GM12878 (cell line): ENCODE measurements at regions not wholly inside any gene's neighbourhood (a gene's known extent, or its start where the extent isn't known, plus 50 kb on each side); places are given as distances from the start of the nearest gene placed in this dataset.

ENCODE experiments used
- CTCF ChIP-seq, 3 experiments: IDR thresholded peaks in 2 of 3; conservative IDR thresholded peaks in 1 of 3; 2 replicates each; pipeline ENCODE4 v1.5.1; 2011; ENCODE audit warnings: low read depth in 3 of 3, low read length in 3 of 3, mild to moderate bottlenecking in 3 of 3, control low read depth in 2 of 3, moderate library complexity in 2 of 3, inconsistent platforms in 1 of 3, mixed read lengths in 1 of 3; ENCODE audit not compliant: control insufficient read depth in 2 of 3, insufficient read depth in 1 of 3; ENCODE audit errors: extremely low read depth in 1 of 3
- EGR1 ChIP-seq, 2 experiments: IDR thresholded peaks; 1 replicate in 1 of 2; 2 replicates in 1 of 2; pipeline ENCODE4 v1.6.1; 2011 to 2012; ENCODE audit warnings: low read depth in 2 of 2, low read length in 2 of 2, borderline replicate concordance in 1 of 2, mild to moderate bottlenecking in 1 of 2, moderate library complexity in 1 of 2
- RAD21 ChIP-seq: IDR thresholded peaks from 2 replicates; pipeline ENCODE4 v1.6.1; 2011; ENCODE audit warnings: mild to moderate bottlenecking, low read depth, low read length, moderate library complexity; ENCODE audit not compliant: insufficient read depth
- REST ChIP-seq: IDR thresholded peaks from 2 replicates; pipeline ENCODE4 v1.6.1; 2012; ENCODE audit warnings: mild to moderate bottlenecking, low read depth, low read length
- SREBF2 ChIP-seq: IDR thresholded peaks from 2 replicates; pipeline ENCODE4 v1.6.1; 2012; ENCODE audit warnings: mild to moderate bottlenecking, low read length
- ZNF384 ChIP-seq: IDR thresholded peaks from 2 replicates; pipeline ENCODE4 v1.6.1; 2012; ENCODE audit warnings: low read depth, mild to moderate bottlenecking, low read length, improper control_type of control experiment, borderline replicate concordance

GRCh38 chr5:25160891-25161290 is 516.1 kb upstream of the CDH10 start:
- TF ChIP-seq SREBF2 (no peak), ZNF384 (no peak), RAD21 (no peak), EGR1 (IDR thresholded peaks at IDR 0.05; ENCODE audit: borderline replicate concordance in 1 of 2, low read depth in 2 of 2, low read length in 2 of 2) (no peak), REST (no peak), CTCF (IDR thresholded peaks at IDR 0.05 in 2 of 3, conservative IDR thresholded peaks at IDR 0.05 in 1 of 3; ENCODE audit: control insufficient read depth in 2 of 3, extremely low read depth in 1 of 3, insufficient read depth in 1 of 3, low read depth in 3 of 3, low read length in 3 of 3) (no peak)
